ENCODE measurements at regions not wholly inside any gene's neighbourhood (a gene's known extent, or its start where the extent isn't known, plus 50 kb on each side); places are given as distances from the start of the nearest gene placed in this dataset.

DNA sequence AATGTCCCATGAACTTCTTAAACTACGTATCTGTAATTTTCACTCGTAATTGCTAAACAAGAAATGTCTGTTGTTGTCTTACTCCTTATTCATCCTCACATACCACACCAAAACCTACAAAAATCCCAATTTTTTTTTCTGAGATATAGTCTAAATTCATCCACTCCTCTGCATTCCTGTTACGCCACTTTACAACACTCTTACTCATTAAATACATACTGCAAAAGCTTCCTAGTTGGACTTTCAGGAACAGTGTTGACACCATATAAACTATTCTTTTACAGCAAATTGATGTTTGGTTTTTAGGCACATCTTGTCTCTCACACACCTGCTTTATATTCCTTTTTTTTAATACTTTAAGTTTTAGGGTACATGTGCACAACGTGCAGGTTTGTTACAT, 934.9 kb upstream of the CADM2 start:
- no peaks in the 10 kb centered on the region for H3K27me3 ChIP-seq
- H3K9me3 ChIP-seq: no peaks in the 10 kb centered on the region

DNA sequence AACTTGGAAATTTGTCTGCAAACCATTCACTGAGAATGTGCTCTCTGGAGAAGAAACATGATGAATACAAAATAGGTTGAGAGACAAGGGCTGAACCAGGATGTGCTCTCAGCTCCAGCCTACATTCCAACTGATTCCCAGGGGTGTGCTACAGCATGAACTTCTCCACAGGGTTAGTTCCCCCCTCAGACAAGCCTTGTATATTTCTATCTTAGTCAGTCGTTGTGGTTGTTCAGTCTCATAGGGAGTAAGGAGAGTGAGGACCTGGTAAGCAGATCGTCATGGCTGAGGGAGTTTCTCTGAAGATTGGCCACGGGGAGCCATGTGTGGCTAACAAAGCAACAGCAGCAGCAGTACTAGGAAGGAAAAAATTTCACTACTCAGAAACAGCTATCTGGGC, 919.7 kb upstream of the CADM2 start:
- DNase-seq: no peak
- Histone ChIP-seq H3K9me3 (no peaks in the 10 kb centered on the region), H3K4me3 (no peak overlapping the region), H3K36me3 (no peaks in the 10 kb centered on the region), H3K4me1 (no peaks in the 10 kb centered on the region), H3K27ac (no peak overlapping the region), H3K27me3 (no peaks in the 10 kb centered on the region)
- TF ChIP-seq, protein P1, sequence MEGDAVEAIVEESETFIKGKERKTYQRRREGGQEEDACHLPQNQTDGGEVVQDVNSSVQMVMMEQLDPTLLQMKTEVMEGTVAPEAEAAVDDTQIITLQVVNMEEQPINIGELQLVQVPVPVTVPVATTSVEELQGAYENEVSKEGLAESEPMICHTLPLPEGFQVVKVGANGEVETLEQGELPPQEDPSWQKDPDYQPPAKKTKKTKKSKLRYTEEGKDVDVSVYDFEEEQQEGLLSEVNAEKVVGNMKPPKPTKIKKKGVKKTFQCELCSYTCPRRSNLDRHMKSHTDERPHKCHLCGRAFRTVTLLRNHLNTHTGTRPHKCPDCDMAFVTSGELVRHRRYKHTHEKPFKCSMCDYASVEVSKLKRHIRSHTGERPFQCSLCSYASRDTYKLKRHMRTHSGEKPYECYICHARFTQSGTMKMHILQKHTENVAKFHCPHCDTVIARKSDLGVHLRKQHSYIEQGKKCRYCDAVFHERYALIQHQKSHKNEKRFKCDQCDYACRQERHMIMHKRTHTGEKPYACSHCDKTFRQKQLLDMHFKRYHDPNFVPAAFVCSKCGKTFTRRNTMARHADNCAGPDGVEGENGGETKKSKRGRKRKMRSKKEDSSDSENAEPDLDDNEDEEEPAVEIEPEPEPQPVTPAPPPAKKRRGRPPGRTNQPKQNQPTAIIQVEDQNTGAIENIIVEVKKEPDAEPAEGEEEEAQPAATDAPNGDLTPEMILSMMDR (IDR thresholded peaks at IDR 0.05): no peak
- no peak for TF ChIP-seq POLR2A (IDR thresholded peaks at IDR 0.05)

More for the DNA sequence above, 934.9 kb upstream of the CADM2 start:
- Histone ChIP-seq H3K36me3 (no peaks in the 10 kb centered on the region), H3K4me1 (no peaks in the 10 kb centered on the region), H3K27ac (no peak overlapping the region), H3K4me3 (no peak overlapping the region)
- no peak for DNase-seq
- TF ChIP-seq, protein P1 (IDR thresholded peaks at IDR 0.05): no peak
- TF ChIP-seq POLR2A (IDR thresholded peaks at IDR 0.05): no peak

DNA sequence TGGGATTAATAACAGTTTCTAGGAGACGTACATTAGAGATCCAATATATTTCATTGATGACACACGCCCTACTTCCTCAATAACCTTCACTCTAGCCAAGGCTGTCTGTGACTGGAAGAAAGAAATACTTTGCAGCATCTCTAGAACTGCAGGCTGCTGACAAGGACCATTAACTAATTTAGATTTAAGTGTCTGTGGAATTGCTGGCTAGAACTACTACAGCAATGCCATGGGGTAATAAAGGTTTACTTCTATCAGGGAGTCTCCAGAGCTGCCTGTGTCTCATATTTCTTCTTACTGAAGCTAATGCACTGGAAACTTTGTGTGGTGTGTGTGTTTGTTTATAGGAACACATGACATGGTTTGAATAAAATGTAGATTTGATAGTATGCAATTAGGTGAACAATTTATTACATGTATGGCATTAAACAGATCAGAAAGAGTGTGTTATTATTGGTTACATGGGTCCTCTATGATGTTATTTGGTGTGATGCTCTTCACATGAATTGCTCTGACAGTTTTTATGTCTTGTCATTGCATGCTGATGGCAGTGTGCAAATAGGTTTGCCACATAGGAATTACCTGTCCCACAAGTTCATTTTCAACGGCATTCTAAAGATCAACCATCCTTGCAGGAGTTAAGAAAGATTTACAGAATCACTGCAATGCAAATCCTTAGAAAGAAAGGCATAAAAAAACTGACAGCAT, 916.2 kb upstream of the CADM2 start:
- no peaks in the 10 kb centered on the region for H3K9me3 ChIP-seq
- no peaks in the 10 kb centered on the region for H3K36me3 ChIP-seq
- no peak overlapping the region for H3K4me3 ChIP-seq
- no peak overlapping the region for H3K27ac ChIP-seq
- no peak for TF ChIP-seq POLR2A (IDR thresholded peaks at IDR 0.05)
- TF ChIP-seq, protein P1 (IDR thresholded peaks at IDR 0.05): no peak
- no peaks in the 10 kb centered on the region for H3K4me1 ChIP-seq
- H3K27me3 ChIP-seq: no peaks in the 10 kb centered on the region
- no peak for DNase-seq

DNA sequence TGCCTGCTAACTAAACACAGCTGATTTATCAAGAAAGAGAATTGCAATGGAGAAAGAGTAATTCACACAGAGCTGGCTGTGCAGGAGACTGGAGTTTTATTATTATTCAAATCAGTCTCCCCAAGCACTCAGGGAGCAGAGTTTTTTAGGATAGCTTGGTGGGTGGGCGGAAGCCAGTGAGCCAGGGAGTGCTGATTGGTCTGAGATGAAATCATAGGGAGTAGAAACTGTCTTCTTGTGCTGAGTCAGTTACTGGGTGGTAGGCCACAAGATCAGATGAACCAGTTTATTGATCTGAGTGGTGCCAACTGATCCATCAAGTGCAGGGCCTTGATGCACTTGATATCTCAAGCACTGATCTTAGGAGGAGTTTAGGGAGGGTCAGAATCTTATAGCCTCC, 891.9 kb upstream of the CADM2 start:
- no peaks in the 10 kb centered on the region for H3K9me3 ChIP-seq
- no peaks in the 10 kb centered on the region for H3K36me3 ChIP-seq
- no peak for TF ChIP-seq POLR2A (IDR thresholded peaks at IDR 0.05)
- TF ChIP-seq, protein P1 (IDR thresholded peaks at IDR 0.05): no peak
- no peak for DNase-seq
- no peaks in the 10 kb centered on the region for H3K4me1 ChIP-seq
- H3K4me3 ChIP-seq: no peak overlapping the region
- no peaks in the 10 kb centered on the region for H3K27me3 ChIP-seq
- no peak overlapping the region for H3K27ac ChIP-seq

DNA sequence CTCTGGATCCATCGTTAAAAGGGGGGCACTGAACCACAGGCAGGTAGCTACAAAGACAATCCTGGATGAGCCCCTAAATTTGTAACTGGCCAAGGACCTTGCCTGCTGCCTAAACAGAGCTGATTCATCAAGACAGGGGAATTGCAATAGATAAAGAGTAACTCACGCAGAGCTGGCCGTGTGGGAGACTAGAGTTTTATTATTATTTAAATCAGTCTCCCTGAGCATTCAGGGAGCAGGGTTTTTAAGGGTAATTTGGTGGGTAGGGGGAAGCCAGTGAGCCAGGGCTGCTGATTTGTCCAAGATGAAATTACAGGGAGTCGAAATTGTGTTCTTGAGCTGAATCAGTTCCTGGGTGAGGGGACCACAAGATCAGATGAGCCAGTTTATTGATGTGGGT, 885.1 kb upstream of the CADM2 start:
- DNase-seq: no peak
- Histone ChIP-seq H3K9me3 (no peaks in the 10 kb centered on the region), H3K4me1 (no peaks in the 10 kb centered on the region), H3K27me3 (no peaks in the 10 kb centered on the region), H3K36me3 (no peaks in the 10 kb centered on the region), H3K4me3 (no peak overlapping the region), H3K27ac (no peak overlapping the region)
- no peak for TF ChIP-seq POLR2A (IDR thresholded peaks at IDR 0.05)
- TF ChIP-seq, protein P1 (IDR thresholded peaks at IDR 0.05): no peak

DNA sequence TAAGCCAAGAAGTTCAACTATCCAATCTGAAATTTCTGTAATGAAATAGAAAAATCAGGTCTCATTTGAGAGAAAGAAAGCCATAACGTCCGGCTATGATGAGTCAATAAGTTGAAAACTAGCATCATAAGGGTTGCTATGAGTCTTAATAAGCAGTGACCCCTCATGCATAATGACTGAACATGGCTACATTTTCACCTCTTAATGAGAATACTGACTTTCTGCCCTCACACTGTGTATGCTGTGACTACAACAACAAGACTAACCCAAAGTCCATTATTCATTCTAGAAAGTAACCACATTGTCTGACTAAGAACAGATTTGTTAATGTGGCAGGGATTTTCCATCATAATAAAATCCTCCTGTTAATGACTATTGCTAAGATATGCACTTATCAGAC, 884.0 kb upstream of the CADM2 start:
- Histone ChIP-seq H3K9me3 (no peaks in the 10 kb centered on the region), H3K27ac (no peak overlapping the region), H3K4me1 (no peaks in the 10 kb centered on the region), H3K4me3 (no peak overlapping the region), H3K27me3 (no peaks in the 10 kb centered on the region), H3K36me3 (no peaks in the 10 kb centered on the region)
- no peak for DNase-seq
- no peak for TF ChIP-seq POLR2A (IDR thresholded peaks at IDR 0.05)
- TF ChIP-seq, protein P1 (IDR thresholded peaks at IDR 0.05): no peak
